Putamen (tissue), 1 donor: ENCODE measurements at regions not wholly inside any gene's neighbourhood (a gene's known extent, or its start where the extent isn't known, plus 50 kb on each side); places are given as distances from the start of the nearest gene placed in this dataset.

Experiments used
- DNase-seq: peaks from one replicate; pipeline ENCODE4 v3.0.0-alpha.2; 2016; ENCODE audit warnings: low spot score

DNA sequence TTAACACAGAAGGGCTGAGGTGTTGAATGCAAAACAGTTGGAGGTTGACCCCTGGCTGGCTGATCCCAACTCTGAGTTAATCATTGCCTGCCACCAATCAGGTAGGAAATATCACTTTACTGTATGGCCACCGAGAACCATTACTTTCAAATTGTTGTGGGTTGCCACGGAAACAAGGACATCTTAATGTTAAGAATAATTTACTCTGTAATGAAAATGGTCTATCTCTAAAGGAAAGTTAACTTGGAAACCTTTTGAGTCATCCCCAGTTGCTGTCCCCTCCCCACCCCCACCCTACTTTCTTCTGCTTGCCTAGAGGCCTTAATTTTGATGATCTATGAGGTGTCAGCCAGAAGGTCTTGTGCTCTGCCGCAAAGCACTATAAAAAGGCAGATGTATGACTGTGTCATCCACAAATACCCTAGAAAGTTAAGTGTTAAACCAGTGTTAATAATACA is 78.7 kb upstream of the SNRK start:
- no peak for DNase-seq

DNA sequence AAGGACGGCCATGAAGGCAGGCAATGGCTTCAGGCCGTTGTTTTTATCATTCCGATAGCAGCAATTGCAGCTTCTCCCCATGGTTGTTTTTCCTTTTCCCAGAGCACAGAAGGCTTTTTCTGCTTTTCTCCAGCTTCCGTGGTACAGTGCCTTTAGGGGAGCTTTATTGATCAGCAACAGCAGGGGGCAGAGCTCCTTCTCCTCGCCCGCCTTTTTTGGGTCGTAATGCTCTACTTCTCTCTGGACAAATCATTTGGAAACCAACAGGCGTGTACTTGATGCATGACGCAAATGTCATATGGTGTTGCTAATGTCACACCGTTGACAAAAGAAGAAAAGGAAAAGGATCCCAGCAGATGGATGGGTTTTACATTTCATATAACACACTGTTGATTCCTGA is 79.7 kb upstream of the SNRK start:
- DNase-seq = no peak

DNA sequence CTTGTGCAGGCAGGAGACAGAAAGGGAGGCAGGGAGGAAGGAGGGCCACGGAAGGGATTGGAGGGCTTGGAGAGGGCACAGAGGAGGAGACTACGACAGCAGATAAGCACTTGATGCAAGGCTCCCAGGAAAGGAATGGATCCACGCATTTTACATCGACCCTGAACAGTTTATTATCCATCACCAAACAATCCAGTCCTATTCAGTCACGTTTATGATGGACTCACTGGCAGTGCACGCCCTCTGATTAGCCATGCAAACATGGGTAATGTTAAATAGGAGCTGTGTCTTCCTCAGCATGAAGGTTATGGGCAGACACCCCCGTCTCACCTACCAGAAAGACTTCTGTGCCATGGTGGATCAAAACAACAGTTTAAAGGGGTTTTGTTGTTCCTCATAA is 80.2 kb upstream of the SNRK start:
- DNase-seq = no peak

DNA sequence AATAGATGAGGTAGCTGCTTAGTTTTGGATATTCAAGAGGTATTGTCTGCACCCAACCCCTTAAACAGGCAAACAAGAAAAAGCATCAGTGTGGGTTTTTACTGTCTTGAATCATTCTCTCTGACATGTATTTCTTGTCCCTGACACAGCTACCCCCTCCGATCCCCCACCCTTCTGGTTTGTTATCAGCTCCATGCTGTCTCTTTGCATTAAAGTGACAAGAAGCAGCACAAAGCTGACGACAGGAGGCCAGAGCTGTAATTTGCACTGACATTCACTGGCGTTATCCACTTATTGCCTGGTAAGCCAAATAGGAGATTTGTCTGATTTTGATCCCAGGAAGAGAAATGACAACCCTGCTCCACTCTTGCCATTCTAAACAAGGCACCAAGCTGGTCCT is 83.3 kb upstream of the SNRK start:
- no peak for DNase-seq

DNA sequence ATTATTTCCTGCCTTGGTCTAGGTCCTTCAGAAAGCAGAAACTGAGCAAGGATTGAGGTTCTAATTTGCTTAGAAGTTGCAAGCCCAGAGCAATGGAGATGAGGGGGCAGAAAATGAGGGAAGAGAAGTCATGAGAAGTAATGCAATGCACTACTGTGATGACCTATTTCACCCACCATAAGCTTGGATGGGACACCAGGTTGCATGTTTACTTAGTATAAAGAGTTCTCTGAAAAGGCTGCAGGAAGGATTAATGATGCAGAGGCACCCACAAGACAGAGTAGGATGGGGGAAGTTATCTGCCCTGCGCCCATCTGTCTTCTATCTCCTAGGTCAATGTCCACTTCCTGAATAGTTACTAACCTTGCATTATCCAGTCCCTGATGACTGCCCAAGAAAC is 84.8 kb upstream of the SNRK start:
- DNase-seq = no peak

DNA sequence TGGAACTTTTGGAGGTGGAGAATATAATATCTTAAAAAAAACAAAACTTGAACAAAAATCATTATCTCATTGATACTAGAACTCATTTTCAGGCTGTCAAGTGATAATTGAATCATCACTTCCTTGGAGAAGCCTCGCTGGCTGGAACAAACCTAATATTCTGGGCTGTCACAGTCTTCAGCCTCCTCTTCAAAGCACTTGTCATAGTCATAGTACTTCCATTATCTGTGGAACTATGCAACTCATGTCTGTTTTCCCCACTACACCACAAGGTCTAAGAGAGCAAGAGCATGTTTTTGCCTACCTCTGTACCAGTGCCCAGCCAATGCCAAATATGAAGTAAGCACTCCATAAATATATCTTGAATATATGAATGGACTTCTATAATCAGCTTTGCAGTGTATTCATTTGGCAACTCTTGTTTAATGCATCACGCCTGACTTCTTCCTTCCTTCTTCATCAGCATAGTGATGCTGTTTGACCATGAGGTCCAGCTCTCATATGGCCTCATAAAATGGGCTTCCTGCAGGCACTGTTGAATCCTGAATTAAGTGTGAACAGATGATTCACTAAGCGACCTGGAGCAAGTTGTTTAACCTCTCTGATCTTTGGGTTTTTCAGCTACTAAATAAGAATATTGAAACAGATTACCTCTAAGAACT is 86.6 kb upstream of the SNRK start:
- DNase-seq = no peak

DNA sequence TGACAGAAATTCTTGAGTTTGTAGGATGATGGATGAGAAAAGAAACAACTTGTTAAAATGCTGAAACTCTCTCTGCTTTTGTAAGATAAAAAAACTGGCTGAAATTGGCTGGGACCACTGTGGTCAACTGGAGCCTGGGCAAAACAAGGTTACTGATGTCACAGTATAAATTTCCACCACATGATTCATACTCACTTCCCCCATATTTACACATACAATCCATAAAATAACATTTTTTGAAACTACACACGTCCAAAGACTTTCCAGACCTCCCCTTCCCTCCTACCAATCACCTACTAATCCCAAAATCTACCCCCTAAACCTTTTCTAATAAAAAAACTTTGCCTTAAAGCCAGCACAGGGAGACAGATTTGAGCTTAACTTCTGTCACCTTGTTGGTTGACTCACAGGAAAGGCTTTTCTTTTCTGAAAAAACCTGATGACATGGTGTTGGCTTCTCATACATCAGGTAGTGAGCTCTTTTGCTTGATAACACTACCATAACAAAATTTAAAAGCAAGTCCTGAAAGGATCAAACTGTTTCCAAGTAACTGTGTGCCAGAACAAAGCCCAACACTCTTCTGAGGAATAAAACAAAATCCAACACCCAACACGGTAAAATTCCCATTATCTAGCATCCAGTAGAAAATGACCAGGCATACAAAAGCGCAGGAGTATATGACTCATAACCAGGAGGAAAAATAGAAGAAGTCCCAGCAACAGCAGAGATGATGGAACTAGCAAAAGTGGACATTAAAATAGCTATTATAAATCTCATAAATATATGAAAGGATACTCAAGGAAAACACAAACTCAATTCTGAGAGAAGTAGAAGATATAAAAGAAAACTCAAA is 87.3 kb upstream of the SNRK start:
- no peak for DNase-seq

DNA sequence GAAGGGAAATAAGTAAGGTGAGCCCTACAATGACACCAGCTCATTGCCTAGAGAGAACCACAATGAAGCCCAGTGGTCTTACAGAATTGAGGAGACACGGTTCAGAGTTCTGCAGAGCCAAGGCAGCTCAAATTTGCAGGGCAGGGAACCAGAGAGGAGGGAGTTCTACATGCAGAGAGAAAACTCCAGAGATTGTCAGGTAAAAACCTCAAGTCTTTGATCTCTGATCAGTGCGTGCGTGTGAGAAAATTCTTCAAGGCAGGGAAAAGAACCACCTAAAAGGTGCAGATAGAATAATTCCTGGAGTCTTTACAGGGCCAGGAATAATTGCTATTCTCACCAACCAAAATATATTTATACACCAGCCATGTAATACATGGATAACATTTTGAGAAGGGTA is 88.0 kb upstream of the SNRK start:
- no peak for DNase-seq

DNA sequence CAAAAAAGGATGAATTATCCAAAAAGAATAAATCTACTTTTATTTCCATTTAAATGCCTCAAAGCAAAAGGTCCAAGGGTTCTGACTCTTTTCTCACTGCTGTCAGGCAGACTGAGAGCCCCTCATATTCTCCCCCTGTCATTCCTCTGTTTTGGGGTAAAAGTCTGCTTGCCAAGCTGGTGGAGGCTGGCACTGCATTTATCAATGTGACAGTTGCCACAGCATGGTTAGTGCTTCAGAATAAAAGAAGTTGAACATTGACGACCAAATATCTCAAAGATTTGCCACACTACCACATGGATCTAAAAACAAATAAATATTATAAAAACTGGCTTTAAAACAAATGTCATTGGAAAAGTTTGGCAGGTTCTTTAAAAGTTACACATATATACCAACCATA is 89.2 kb upstream of the SNRK start:
- no peak for DNase-seq

DNA sequence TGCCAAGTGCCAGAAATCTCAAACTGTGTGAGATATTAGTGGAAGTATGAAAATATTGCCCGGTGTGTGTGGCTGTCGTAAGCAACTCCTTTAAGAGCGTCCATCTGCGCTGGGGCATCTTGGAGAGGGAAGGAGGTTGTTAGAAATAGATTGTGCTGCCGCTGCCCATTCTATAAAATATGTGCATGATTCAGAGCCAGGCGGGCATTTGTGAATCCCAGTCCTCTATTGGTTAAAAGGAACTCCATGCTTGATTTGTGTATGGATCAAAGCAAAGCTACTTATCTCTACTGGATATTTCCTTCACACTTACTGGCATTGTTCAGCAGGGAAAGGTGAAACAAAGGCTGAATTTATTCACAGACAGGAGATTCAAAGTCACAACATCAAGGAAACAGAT is 89.6 kb upstream of the SNRK start:
- DNase-seq = no peak

DNA sequence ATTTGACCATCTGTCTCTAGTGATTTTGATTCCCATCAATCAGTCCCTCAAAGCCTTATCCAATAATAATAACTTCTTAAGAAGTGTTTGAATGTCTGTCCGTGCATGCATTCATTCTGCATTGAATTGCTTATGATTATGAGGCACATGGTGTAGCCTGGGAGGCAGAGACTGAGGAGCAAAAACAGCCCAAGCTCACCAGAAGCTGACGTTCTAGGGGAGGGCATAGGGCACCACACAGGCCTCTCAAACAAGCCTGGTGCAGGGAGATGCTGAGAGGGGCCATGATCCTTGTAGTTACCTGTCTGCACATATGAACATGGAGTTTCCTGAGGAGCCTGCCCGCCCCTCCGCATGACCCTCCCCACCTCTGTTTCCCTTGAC is 89.2 kb upstream of the POMGNT2 start:
- no peak for DNase-seq

DNA sequence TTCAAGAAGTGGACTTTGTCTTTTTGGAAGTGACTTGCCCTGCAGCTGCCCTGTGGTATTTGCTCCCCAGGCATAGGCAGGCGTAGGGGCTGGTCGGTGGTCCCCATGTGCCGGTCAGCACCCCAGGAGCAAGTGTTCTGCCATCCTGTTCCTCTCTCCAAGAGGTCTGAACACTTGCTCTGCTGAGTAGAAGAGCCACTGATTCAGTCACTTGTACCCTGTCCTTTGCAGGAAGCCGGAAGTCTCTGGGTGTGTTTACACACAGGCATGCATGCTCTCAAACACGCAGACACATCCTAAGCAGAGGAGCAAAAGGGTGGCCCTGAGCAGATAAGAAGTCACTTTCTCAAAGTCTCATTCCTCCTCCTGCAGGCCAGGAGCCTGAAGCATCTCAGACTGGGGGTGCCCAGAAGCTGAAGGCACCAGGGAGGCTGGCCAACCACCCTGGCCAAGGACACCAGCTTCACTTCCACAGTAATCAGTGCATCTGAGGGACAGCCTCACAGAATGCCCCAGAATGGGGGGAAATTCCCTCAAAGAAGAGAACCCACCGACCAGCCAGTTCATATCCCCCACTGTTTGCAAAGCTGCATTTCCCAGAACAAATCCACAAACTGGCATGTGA is 88.7 kb upstream of the POMGNT2 start:
- no peak for DNase-seq

DNA sequence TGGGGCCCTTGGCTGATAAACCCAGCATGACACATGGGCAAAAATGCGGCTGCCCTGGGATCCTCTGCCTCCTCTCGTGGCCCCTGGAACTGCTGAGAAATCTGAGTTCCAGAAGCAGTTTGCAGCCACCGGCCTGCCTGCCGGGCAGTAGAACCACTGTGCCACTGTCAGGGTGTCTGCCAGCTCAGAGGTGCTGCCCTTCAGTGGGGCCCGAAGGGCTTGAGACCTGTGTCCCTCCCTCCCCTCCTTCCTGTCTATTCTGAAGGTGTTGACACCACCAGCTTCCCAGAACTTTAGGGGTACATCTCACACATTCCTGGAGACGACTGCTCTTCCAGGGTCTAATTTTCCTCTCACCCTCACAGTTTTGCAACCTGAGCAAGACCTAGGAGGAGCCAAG is 88.2 kb upstream of the POMGNT2 start:
- no peak for DNase-seq

DNA sequence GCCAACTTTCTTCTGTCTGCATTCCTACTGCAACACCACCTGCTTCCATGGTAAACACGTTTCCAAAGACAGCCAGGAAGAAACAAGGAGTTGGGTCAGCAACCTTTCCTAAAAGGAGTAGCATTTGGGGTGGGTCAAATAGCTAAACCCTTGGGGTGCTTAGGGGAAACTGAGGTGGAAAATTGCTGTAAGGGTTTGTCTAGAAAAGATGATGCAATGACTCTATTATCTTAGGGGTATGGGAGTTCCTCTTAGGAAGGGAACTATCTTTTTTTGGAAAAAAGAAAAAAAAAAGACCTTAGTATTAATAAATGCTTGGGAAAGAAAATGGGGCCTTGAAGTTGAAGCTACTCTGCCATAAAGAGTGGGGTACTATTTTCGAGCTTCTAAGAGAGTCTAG is 86.1 kb upstream of the POMGNT2 start:
- no peak for DNase-seq

DNA sequence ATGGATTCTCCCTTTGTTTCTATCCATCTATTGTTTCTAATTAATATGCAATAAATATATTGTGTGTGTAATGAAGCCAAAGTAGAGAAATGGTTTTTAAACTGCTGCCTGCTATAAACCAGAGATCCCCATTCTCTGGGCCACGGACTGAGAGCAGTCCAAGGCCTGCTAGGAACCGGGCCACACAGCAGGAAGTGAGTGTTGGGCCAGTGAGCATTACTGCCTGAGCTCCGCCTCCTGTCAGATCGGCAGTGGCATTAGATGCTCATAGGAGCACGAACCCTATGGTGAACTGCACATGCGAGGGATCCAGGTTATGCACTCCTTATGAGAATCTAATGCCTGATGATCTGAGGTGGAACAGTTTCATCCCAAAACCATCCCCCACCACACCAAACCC is 85.2 kb upstream of the POMGNT2 start:
- DNase-seq = no peak

DNA sequence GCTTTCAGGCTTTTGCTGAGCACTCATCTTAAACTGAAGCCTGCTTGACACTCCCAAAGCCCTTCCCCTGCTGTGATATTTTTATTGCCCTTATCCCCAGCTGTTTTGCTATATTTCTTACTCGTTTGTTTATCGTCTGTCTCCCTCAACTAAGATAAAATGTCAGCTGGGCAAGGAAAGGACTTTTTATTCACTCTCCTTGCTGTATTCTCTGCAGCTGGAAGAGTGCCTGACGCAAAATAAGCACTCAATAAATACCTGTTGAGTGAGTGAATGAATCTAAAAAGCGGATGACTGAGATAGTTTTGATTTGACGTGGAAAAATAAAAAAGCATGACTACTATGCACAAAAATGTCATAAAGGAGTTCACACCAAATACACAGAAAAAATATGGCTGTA is 84.8 kb upstream of the POMGNT2 start:
- no peak for DNase-seq

DNA sequence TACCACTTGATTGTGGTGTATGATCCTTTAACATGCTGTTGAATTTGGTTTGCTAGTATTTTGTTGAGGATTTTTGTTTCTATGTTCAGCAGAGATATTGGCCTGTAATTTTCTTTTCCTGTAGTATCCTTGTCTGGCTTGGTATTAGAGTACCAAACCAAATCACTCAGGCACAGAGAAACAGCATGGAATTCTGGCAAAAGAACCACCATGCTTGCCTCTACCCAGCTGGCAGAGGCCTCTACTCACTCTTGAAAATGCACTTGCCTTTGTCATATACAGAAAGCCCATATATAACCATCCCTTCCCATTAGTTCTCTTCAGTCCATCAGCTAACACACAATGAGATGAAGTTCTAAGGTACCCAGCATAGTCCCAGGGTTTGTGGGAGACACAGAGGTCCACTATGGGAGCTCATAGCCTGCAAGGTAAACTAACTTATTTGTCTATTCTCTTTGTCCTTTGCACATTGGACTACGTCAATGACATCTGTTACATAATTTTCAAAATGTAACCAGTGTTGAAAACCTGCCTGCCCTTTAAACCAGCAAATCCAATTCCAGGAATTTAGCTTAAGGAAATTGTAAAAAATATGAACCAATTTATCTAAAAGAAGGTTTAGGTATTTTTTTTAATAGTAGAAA is 82.1 kb upstream of the POMGNT2 start:
- DNase-seq = no peak

DNA sequence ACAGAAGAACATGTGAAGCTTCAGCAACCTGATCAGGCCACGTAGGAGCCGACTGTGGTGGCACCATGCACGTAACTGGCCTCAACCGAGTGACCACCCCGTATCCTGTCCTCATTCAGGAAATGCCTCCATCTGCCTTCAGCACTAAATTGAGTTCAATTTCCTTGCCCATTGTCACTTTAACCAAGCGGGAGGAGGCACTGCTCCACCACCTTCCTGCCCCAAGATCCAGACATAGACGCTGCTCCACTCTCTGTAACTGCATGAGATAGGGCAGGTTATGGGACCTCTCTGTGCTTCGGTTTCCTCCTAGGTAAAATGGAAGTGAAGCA is 80.1 kb upstream of the POMGNT2 start:
- DNase-seq = no peak

DNA sequence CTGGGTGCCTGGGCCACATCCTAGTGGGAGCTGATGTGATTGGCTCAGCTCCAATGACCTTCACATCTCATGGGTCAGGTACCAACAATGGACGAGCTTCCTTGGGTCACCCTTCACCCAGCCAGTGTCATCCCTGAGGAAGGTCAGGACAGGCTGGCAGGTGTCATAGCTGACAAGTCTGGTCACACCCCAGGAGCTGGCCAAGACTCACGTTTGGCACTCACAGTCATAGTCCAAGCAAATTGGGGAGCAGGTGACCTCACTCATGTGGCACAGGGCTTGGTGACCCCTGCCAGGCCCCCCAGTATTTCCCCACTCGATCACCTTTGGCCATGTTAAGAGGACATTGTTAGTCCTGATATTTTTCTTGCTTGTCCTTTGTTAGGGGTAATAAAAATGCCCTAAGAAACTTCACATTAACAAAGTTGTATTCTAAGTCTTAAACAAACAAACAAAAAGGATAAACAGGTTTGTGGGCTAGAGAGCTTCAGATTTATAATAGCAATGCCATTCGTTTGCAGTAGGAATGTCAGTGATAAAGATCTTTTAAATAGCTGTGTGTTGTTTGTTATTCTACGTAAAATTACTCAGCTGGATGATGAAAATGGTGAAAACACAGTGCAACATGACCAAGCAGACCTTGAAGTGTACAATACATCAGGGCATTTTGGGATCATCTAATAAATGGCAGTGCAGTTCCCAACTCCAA is 79.5 kb upstream of the POMGNT2 start:
- no peak for DNase-seq

DNA sequence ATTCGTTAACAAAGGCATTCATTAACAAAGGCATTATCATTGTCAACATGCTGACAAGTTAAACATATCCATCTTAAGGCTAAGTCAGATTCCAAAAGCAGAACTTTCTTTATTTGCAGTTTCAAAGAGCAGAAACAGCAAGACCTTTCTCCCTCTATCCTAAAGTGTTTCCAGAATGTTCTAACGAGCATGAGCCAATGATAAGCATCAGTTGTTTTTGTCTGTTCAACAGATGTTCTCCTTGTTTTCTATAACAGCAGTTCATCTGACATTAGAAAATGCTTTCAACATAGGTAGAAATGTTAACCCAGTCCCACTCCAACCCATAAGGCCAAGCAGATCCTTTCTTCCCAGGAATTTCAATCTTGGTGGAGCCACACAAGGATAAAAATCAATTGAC is 77.6 kb upstream of the POMGNT2 start:
- no peak for DNase-seq

DNA sequence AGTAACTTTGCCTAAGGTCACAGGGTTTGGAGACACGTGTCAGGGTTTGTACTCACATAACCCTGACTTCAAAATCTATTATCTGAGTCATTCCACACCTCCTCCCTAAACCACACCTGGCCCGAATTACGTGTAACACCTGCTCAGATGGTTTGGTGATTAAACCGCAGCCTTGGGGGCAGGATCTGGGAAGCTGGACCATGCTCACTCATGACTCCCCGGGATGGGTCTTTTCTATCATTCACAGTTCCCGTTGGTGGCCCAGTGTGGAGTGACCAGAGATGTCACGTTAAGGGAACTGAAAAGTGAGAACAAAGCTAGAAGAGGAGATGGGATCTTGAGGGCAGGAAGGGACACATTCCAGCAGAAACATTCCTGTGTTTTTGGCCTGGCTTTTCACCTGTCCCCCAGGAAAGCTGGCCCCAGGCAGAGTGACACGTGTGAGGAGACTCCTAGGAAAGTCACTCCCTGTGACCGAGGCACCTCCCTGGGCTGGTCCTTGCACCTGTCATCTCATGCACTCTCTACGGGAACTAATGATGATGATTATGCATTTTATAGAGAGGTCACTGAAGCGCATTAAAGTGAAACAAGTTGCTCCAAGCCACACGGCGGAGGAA is 75.4 kb upstream of the POMGNT2 start:
- no peak for DNase-seq

DNA sequence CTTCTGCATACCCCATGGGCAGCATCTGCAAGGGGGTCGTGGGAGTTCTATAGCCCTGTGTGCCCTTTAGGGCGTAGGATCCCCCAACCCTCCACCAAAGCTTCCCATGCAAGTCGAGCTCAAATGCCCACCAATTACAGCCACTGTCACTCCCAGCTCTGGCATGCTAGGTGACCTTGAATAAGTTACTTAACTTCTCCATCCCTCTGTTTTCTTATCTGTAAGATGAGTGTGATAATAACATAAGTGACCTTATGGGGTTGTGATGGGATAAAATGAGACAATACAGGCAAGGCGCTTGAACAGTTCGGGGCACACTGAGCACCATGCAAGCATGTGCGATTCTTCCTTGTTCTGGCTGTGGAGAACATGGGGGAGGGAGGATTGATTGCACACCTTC is 74.8 kb upstream of the POMGNT2 start:
- DNase-seq = no peak
